ENCODE measurements at regions not wholly inside any gene's neighbourhood (a gene's known extent, or its start where the extent isn't known, plus 50 kb on each side); places are given as distances from the start of the nearest gene placed in this dataset.

DNA sequence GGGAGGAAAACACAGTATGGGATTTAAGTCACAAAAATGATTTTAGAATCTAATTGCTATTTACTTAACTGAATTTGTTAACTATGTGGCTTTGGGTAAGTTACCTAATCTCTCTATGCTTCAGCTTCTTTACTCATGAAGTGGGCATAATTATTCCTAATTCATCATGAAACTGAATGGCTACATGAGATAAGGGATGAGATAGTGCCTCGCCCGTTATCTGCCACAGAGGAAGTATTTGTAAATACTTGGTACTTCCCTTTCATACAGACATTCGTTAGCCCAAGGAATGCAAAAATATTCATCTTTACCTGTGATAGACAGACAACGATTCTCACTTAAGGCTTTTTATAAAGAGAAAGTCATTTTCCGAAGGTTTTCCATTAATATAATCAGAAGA is 221.2 kb upstream of the BLID start:
- no peaks in the 10 kb centered on the region for H4K20me1 ChIP-seq (replicated peaks; ENCODE audit: control insufficient read depth, insufficient read depth, low read length)
- H3K4me2 ChIP-seq (ENCODE audit: insufficient read depth, low read length): no peak overlapping the region
- no peaks in the 10 kb centered on the region for H3K79me2 ChIP-seq (ENCODE audit: control insufficient read depth, insufficient read depth, low read length)
- no peak overlapping the region for H3K27ac ChIP-seq (ENCODE audit: extremely low read depth, low read depth, low read length)
- no peak for ATAC-seq
- TF ChIP-seq ZNF717 (CRISPR knock-in tag; IDR thresholded peaks at IDR 0.05): no peak
- TF ChIP-seq, protein P1, sequence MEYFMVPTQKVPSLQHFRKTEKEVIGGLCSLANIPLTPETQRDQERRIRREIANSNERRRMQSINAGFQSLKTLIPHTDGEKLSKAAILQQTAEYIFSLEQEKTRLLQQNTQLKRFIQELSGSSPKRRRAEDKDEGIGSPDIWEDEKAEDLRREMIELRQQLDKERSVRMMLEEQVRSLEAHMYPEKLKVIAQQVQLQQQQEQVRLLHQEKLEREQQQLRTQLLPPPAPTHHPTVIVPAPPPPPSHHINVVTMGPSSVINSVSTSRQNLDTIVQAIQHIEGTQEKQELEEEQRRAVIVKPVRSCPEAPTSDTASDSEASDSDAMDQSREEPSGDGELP (CRISPR knock-in tag; IDR thresholded peaks at IDR 0.05; ENCODE audit: borderline replicate concordance): no peak
- no peak for TF ChIP-seq GABPB2 (CRISPR knock-in tag; conservative IDR thresholded peaks at IDR 0.05)
- TF ChIP-seq, protein P2, sequence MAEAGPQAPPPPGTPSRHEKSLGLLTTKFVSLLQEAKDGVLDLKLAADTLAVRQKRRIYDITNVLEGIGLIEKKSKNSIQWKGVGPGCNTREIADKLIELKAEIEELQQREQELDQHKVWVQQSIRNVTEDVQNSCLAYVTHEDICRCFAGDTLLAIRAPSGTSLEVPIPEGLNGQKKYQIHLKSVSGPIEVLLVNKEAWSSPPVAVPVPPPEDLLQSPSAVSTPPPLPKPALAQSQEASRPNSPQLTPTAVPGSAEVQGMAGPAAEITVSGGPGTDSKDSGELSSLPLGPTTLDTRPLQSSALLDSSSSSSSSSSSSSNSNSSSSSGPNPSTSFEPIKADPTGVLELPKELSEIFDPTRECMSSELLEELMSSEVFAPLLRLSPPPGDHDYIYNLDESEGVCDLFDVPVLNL (CRISPR knock-in tag; IDR thresholded peaks at IDR 0.05; ENCODE audit: low read depth): no peak
- ChIA-PET POLR2A (no interaction called here), CTCF (ENCODE audit: low intra/inter-chr PET ratio) (no interaction called here)
- H3K36me3 ChIP-seq (ENCODE audit: control insufficient read depth, insufficient read depth, low read length): no peaks in the 10 kb centered on the region
- DNase-seq (ENCODE audit: extremely low read depth in 1 of 4, low spot score in 3 of 4): no peak
- in situ Hi-C loops (cut with MboI) (no loop called here), intact Hi-C loops (cut with micrococcal nuclease) (no loop called here)
- H3K9ac ChIP-seq (ENCODE audit: insufficient read depth in 1 of 2, low read depth in 2 of 2, low read length in 2 of 2): no peak overlapping the region
- WGBS (ENCODE audit: insufficient coverage, low coverage, missing lambda C conversion rate): 0% methylated on average over 5 of the region's 5 CpGs
- no peak overlapping the region for H3K4me3 ChIP-seq
- H3K9me1 ChIP-seq (ENCODE audit: control insufficient read depth, insufficient read depth, low read length): no peaks in the 10 kb centered on the region
- FAIRE-seq: no peak
- no peaks in the 10 kb centered on the region for H3K27me3 ChIP-seq (ENCODE audit: control insufficient read depth in 2 of 2, insufficient read depth in 2 of 2, low read length in 2 of 2)
- H3K9me3 ChIP-seq (replicated peaks; ENCODE audit: control insufficient read depth, insufficient read depth, low read depth, low read length): no peaks in the 10 kb centered on the region
- H2AFZ ChIP-seq (ENCODE audit: low read depth, low read length): no peak overlapping the region
- no peaks in the 10 kb centered on the region for H3K4me1 ChIP-seq (replicated peaks in 1 of 2; ENCODE audit: control insufficient read depth in 2 of 2, insufficient read depth in 2 of 2, low read length in 2 of 2)
- BruUV-seq (replicated peaks): no TSS peak

DNA sequence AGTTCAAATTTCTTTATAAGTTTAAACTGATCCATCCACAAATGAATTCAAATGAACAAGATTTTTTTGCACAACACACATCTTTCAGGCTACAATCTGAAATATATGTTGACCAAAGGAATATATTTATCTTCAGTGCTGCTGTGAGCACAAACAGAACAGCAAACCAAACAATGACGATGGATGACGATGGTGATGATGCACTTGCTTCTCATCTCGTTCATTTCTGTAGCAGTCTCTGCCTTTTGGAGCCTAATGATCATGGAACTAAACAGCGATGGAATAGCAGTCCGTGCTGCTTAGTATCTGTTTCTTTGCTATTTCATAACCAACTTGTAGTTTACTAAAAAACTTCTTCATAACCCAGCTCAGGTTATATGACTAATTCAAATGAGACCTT is 220.7 kb upstream of the BLID start:
- CTCF ChIA-PET (ENCODE audit: low intra/inter-chr PET ratio): no interaction called here
- Histone ChIP-seq H3K9ac (ENCODE audit: insufficient read depth in 1 of 2, low read depth in 2 of 2, low read length in 2 of 2) (no peak overlapping the region), H3K4me3 (no peak overlapping the region), H3K9me1 (ENCODE audit: control insufficient read depth, insufficient read depth, low read length) (no peaks in the 10 kb centered on the region), H3K9me3 (replicated peaks; ENCODE audit: control insufficient read depth, insufficient read depth, low read depth, low read length) (no peaks in the 10 kb centered on the region), H3K27me3 (ENCODE audit: control insufficient read depth in 2 of 2, insufficient read depth in 2 of 2, low read length in 2 of 2) (no peaks in the 10 kb centered on the region), H2AFZ (ENCODE audit: low read depth, low read length) (no peak overlapping the region), H3K27ac (ENCODE audit: extremely low read depth, low read depth, low read length) (no peak overlapping the region), H3K36me3 (ENCODE audit: control insufficient read depth, insufficient read depth, low read length) (no peaks in the 10 kb centered on the region), H3K4me1 (replicated peaks in 1 of 2; ENCODE audit: control insufficient read depth in 2 of 2, insufficient read depth in 2 of 2, low read length in 2 of 2) (no peaks in the 10 kb centered on the region), H3K4me2 (ENCODE audit: insufficient read depth, low read length) (no peak overlapping the region), H4K20me1 (replicated peaks; ENCODE audit: control insufficient read depth, insufficient read depth, low read length) (no peaks in the 10 kb centered on the region), H3K79me2 (ENCODE audit: control insufficient read depth, insufficient read depth, low read length) (no peaks in the 10 kb centered on the region)
- FAIRE-seq (no peak), DNase-seq (ENCODE audit: extremely low read depth in 1 of 4, low spot score in 3 of 4) (no peak), ATAC-seq (no peak)
- no TSS peak for BruUV-seq (replicated peaks)
- POLR2A ChIA-PET: no interaction called here
- 0% methylated on average over 5 of the region's 5 CpGs for WGBS (ENCODE audit: insufficient coverage, low coverage, missing lambda C conversion rate)
- intact Hi-C loops (cut with micrococcal nuclease) (no loop called here), in situ Hi-C loops (cut with MboI) (no loop called here)
- no peak for TF ChIP-seq ZC3H8 (IDR thresholded peaks at IDR 0.05)
- TF ChIP-seq, protein P3, sequence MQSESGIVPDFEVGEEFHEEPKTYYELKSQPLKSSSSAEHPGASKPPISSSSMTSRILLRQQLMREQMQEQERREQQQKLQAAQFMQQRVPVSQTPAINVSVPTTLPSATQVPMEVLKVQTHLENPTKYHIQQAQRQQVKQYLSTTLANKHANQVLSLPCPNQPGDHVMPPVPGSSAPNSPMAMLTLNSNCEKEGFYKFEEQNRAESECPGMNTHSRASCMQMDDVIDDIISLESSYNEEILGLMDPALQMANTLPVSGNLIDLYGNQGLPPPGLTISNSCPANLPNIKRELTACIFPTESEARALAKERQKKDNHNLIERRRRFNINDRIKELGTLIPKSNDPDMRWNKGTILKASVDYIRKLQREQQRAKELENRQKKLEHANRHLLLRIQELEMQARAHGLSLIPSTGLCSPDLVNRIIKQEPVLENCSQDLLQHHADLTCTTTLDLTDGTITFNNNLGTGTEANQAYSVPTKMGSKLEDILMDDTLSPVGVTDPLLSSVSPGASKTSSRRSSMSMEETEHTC (IDR thresholded peaks at IDR 0.05): no peak
- TF ChIP-seq, protein P4, sequence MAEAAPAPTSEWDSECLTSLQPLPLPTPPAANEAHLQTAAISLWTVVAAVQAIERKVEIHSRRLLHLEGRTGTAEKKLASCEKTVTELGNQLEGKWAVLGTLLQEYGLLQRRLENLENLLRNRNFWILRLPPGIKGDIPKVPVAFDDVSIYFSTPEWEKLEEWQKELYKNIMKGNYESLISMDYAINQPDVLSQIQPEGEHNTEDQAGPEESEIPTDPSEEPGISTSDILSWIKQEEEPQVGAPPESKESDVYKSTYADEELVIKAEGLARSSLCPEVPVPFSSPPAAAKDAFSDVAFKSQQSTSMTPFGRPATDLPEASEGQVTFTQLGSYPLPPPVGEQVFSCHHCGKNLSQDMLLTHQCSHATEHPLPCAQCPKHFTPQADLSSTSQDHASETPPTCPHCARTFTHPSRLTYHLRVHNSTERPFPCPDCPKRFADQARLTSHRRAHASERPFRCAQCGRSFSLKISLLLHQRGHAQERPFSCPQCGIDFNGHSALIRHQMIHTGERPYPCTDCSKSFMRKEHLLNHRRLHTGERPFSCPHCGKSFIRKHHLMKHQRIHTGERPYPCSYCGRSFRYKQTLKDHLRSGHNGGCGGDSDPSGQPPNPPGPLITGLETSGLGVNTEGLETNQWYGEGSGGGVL (CRISPR knock-in tag; IDR thresholded peaks at IDR 0.05): no peak
- TF ChIP-seq ZNF224 (CRISPR knock-in tag; IDR thresholded peaks at IDR 0.05): no peak
- TF ChIP-seq RFX1 (IDR thresholded peaks at IDR 0.05): no peak
- no peak for TF ChIP-seq SRSF9 (IDR thresholded peaks at IDR 0.05; ENCODE audit: borderline replicate concordance, low read depth, low read length)
- no peak for TF ChIP-seq FOXP1 (CRISPR knock-in tag; IDR thresholded peaks at IDR 0.05)
- TF ChIP-seq ZNF165 (CRISPR knock-in tag; IDR thresholded peaks at IDR 0.05; ENCODE audit: borderline replicate concordance): no peak
- TF ChIP-seq NFE2L1 (tag; IDR thresholded peaks at IDR 0.05; ENCODE audit: borderline replicate concordance, low read depth): no peak

All from K562 (cell line).